SH-SY5Y (cell line): ENCODE measurements at regions not wholly inside any gene's neighbourhood (a gene's known extent, or its start where the extent isn't known, plus 50 kb on each side); places are given as distances from the start of the nearest gene placed in this dataset.

Experiments
- GATA2 ChIP-seq: IDR thresholded peaks from 2 replicates; pipeline ENCODE4 v1.6.1; 2011; ENCODE audit warnings: mild to moderate bottlenecking, low read depth, low read length
- GATA3 ChIP-seq: IDR thresholded peaks from 2 replicates; pipeline ENCODE4 v1.6.1; 2011; ENCODE audit warnings: low read depth, mild to moderate bottlenecking, low read length, moderate library complexity

DNA sequence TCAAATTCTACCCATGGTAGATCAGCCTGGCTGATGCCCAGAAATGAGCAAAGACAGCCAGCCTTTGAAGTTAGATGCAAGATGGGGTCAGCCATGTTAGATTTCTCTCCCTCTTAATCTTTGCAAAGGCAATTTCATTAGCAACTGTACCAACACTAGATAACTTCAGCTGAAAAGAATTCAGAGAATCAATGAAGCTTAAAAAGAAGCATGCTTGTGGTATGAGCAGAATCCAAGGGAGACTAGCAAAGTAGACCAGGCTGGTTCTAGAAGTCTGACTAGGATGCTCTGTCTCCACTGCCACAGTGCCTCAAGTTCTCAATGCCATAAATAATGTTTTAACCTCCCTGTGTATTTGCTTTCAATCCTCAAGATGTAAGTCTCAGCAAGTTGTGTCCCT is 247.3 kb downstream of the SLC7A11 start:
- TF ChIP-seq GATA2 (no peak), GATA3 (no peak)
